OCI-LY7 (cell line): ENCODE measurements at regions not wholly inside any gene's neighbourhood (a gene's known extent, or its start where the extent isn't known, plus 50 kb on each side); places are given as distances from the start of the nearest gene placed in this dataset.

ENCODE experiments used
- EZH2phosphoT487 ChIP-seq: fragments of 200-600 bp; sonication (generic); IDR thresholded peaks from 2 replicates; pipeline ENCODE4 v1.6.1; 2018; ENCODE audit warnings: low read depth, borderline replicate concordance, mild to moderate bottlenecking, mixed run types, antibody characterized with exemption, low read length, moderate library complexity, mixed read lengths
- TF ChIP-seq, protein P1 (sequence below): fragments of 200-600 bp; sonication (generic); conservative IDR thresholded peaks from 2 replicates; pipeline ENCODE4 v1.5.1; 2014; ENCODE audit warnings: mild to moderate bottlenecking, antibody characterized with exemption, low read length, moderate library complexity, mixed read lengths

DNA sequence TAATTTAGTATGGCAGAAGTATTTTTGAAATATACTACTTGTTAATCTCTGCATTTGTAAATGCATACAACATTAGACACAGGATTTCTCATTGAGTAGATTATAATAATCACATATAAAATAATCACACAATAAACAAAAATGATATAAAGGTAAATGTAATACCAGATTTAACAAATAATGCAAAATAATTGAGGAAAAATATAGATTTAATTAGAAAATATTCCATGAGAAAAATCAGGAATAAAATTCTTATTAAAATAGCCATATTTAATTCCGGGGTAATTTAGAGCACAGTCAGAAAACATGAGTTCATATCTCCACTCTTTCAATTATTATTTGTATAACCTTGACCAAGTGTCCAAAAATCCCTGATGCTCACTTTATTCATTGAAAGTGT is 385.9 kb upstream of the SYT4 start:
- TF ChIP-seq, protein P1, sequence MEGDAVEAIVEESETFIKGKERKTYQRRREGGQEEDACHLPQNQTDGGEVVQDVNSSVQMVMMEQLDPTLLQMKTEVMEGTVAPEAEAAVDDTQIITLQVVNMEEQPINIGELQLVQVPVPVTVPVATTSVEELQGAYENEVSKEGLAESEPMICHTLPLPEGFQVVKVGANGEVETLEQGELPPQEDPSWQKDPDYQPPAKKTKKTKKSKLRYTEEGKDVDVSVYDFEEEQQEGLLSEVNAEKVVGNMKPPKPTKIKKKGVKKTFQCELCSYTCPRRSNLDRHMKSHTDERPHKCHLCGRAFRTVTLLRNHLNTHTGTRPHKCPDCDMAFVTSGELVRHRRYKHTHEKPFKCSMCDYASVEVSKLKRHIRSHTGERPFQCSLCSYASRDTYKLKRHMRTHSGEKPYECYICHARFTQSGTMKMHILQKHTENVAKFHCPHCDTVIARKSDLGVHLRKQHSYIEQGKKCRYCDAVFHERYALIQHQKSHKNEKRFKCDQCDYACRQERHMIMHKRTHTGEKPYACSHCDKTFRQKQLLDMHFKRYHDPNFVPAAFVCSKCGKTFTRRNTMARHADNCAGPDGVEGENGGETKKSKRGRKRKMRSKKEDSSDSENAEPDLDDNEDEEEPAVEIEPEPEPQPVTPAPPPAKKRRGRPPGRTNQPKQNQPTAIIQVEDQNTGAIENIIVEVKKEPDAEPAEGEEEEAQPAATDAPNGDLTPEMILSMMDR, result no peak
- no peak for TF ChIP-seq EZH2phosphoT487
